Stomach (tissue), 4 donors: ENCODE measurements at regions not wholly inside any gene's neighbourhood (a gene's known extent, or its start where the extent isn't known, plus 50 kb on each side); places are given as distances from the start of the nearest gene placed in this dataset.

Source experiments
- POLR2AphosphoS5 ChIP-seq, 3 donors: sonication (generic); formaldehyde crosslinking; IDR thresholded peaks; one replicate each; pipeline ENCODE4 v1.6.1; 2016; ENCODE audit warnings: antibody characterized with exemption in 3 of 3
- TF ChIP-seq, protein P1 (sequence below), 7 experiments: fragments of 450-650 bp in 4 of 7; fragments of 200-600 bp in 3 of 7; sonication (generic) in 3 of 7; IDR thresholded peaks; one replicate each; pipeline ENCODE4 v1.5.1; 2016 to 2019; ENCODE audit warnings: antibody characterized with exemption in 7 of 7, control low read depth in 2 of 7, mild to moderate bottlenecking in 1 of 7

DNA sequence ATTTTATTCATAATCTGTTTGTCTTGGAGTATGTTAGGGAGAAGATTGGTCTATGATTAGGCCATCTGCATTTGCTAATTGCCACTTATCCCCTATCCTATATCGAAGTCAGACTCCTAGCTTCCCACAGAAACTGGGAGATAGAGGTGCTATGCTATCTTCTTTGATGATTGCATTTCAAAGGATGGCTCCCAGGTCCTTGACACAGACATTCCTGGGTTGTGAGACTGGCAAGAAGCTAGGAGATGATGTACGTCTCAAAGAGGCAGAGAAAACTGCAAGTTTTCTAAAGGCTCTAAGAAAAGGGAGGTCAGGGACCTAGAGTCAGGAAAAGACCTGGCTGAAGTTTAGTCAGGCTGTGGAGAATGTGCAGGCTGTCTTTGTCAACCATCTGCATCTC lies 1251.9 kb downstream of the PCDH17 start:
- TF ChIP-seq, protein P1, sequence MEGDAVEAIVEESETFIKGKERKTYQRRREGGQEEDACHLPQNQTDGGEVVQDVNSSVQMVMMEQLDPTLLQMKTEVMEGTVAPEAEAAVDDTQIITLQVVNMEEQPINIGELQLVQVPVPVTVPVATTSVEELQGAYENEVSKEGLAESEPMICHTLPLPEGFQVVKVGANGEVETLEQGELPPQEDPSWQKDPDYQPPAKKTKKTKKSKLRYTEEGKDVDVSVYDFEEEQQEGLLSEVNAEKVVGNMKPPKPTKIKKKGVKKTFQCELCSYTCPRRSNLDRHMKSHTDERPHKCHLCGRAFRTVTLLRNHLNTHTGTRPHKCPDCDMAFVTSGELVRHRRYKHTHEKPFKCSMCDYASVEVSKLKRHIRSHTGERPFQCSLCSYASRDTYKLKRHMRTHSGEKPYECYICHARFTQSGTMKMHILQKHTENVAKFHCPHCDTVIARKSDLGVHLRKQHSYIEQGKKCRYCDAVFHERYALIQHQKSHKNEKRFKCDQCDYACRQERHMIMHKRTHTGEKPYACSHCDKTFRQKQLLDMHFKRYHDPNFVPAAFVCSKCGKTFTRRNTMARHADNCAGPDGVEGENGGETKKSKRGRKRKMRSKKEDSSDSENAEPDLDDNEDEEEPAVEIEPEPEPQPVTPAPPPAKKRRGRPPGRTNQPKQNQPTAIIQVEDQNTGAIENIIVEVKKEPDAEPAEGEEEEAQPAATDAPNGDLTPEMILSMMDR (IDR thresholded peaks at IDR 0.05): no peak
- no peak for TF ChIP-seq POLR2AphosphoS5 (IDR thresholded peaks at IDR 0.05)
